ENCODE measurements at regions not wholly inside any gene's neighbourhood (a gene's known extent, or its start where the extent isn't known, plus 50 kb on each side); places are given as distances from the start of the nearest gene placed in this dataset.
"Not testable (repeated sequence)": the region's sequence is repeated elsewhere in the genome, so short reads cannot be mapped to it uniquely, and the experiment has no call there.

- peaks cover 33% of the 10 kb centered on the region for H3K36me3 ChIP-seq (ENCODE audit: control insufficient read depth, insufficient read depth, low read length)
- not testable (repeated sequence) for H3K27me3 ChIP-seq (ENCODE audit: control insufficient read depth, insufficient read depth, low read length); H3K4me1 ChIP-seq (ENCODE audit: control insufficient read depth, insufficient read depth, low read length); H3K9me3 ChIP-seq (ENCODE audit: control insufficient read depth, insufficient read depth, low read length); H3K9ac ChIP-seq (ENCODE audit: low read depth, low read length); H3K4me3 ChIP-seq (ENCODE audit: low read depth, low read length)
Observed at GRCh38 chr3:195669310-195669709, 51.5 kb upstream of the MUC20 start.

- not testable (repeated sequence) for H3K9me3 ChIP-seq (ENCODE audit: control insufficient read depth, insufficient read depth, low read length); H3K9ac ChIP-seq (ENCODE audit: low read depth, low read length); H3K27me3 ChIP-seq (ENCODE audit: control insufficient read depth, insufficient read depth, low read length); H3K4me3 ChIP-seq (ENCODE audit: low read depth, low read length); H3K4me1 ChIP-seq (ENCODE audit: control insufficient read depth, insufficient read depth, low read length)
- H3K36me3 ChIP-seq (ENCODE audit: control insufficient read depth, insufficient read depth, low read length): peaks cover 30% of the 10 kb centered on the region
Observed at GRCh38 chr3:195668131-195668766, 52.5 kb upstream of the MUC20 start.

GRCh38 chr3:195665311-195665710 is 55.5 kb upstream of the MUC20 start:
- not testable (repeated sequence) for H3K4me3 ChIP-seq (ENCODE audit: low read depth, low read length); H3K4me1 ChIP-seq (ENCODE audit: control insufficient read depth, insufficient read depth, low read length); H3K9me3 ChIP-seq (ENCODE audit: control insufficient read depth, insufficient read depth, low read length); H3K27me3 ChIP-seq (ENCODE audit: control insufficient read depth, insufficient read depth, low read length); H3K9ac ChIP-seq (ENCODE audit: low read depth, low read length)
- peaks cover 19% of the 10 kb centered on the region for H3K36me3 ChIP-seq (ENCODE audit: control insufficient read depth, insufficient read depth, low read length)

DNA sequence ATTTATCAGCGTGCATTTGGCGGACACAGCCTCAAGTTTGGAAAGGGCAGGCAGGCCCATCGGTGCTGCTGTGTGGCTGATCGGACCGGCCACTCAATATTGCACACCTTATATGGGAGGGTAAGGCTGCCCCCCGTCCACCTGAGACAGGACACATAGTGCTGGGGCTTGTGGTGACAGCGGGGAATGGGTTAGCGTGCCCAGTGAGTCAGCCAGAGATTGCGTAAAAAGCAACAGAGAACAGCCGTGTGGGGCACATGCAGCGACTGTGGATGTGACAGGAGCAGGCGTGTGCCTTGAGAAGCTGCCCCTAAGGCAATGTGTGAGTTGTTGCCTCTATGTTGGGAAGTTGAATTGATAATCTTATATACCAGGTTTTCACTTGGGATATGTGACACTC is 56.6 kb upstream of the MUC20 start:
- H3K27me3 ChIP-seq (ENCODE audit: control insufficient read depth, insufficient read depth, low read length); H3K9me3 ChIP-seq (ENCODE audit: control insufficient read depth, insufficient read depth, low read length); H3K4me1 ChIP-seq (ENCODE audit: control insufficient read depth, insufficient read depth, low read length); H3K4me3 ChIP-seq (ENCODE audit: low read depth, low read length); H3K9ac ChIP-seq (ENCODE audit: low read depth, low read length): not testable (repeated sequence)
- H3K36me3 ChIP-seq (ENCODE audit: control insufficient read depth, insufficient read depth, low read length): peaks cover 17% of the 10 kb centered on the region

GRCh38 chr3:195659136-195659533 is 61.6 kb upstream of the MUC20 start:
- H3K4me3 ChIP-seq (ENCODE audit: low read depth, low read length); H3K27me3 ChIP-seq (ENCODE audit: control insufficient read depth, insufficient read depth, low read length); H3K9ac ChIP-seq (ENCODE audit: low read depth, low read length); H3K4me1 ChIP-seq (ENCODE audit: control insufficient read depth, insufficient read depth, low read length); H3K36me3 ChIP-seq (ENCODE audit: control insufficient read depth, insufficient read depth, low read length); H3K9me3 ChIP-seq (ENCODE audit: control insufficient read depth, insufficient read depth, low read length): not testable (repeated sequence)

- not testable (repeated sequence) for H3K9ac ChIP-seq (ENCODE audit: low read depth, low read length); H3K4me1 ChIP-seq (ENCODE audit: control insufficient read depth, insufficient read depth, low read length); H3K27me3 ChIP-seq (ENCODE audit: control insufficient read depth, insufficient read depth, low read length); H3K36me3 ChIP-seq (ENCODE audit: control insufficient read depth, insufficient read depth, low read length); H3K9me3 ChIP-seq (ENCODE audit: control insufficient read depth, insufficient read depth, low read length)
- peak overlapping the region; percentile 39 for H3K4me3 ChIP-seq (ENCODE audit: low read depth, low read length)
Observed at GRCh38 chr3:195658381-195659135, 62.2 kb upstream of the MUC20 start.

- H3K27me3 ChIP-seq (ENCODE audit: control insufficient read depth, insufficient read depth, low read length); H3K36me3 ChIP-seq (ENCODE audit: control insufficient read depth, insufficient read depth, low read length); H3K9ac ChIP-seq (ENCODE audit: low read depth, low read length); H3K4me1 ChIP-seq (ENCODE audit: control insufficient read depth, insufficient read depth, low read length); H3K9me3 ChIP-seq (ENCODE audit: control insufficient read depth, insufficient read depth, low read length): not testable (repeated sequence)
- H3K4me3 ChIP-seq (ENCODE audit: low read depth, low read length): peak overlapping the region; percentile 61
Observed at GRCh38 chr3:195657475-195658372, 63.1 kb upstream of the MUC20 start.

DNA sequence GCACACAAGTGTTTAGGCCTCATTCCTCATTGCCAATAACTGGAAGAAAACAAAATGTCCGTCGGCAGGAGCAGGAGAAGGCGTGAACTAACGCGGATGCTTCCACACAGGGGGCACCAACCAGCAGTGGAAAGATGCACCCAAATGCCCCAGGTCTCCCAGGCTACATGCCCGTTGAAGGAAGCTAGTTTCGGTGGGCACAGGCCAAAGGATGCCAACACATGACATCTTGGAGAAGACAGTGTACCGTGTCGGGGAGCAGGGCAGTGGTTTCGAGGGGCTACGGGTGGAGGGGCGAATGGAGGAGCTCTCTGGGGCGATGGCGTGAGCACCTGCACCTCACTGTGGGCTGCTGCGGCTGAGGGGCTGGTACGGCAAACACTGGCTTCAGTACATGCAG is 64.7 kb upstream of the MUC20 start:
- not testable (repeated sequence) for H3K9me3 ChIP-seq (ENCODE audit: control insufficient read depth, insufficient read depth, low read length); H3K36me3 ChIP-seq (ENCODE audit: control insufficient read depth, insufficient read depth, low read length); H3K9ac ChIP-seq (ENCODE audit: low read depth, low read length); H3K4me3 ChIP-seq (ENCODE audit: low read depth, low read length); H3K27me3 ChIP-seq (ENCODE audit: control insufficient read depth, insufficient read depth, low read length); H3K4me1 ChIP-seq (ENCODE audit: control insufficient read depth, insufficient read depth, low read length)

GRCh38 chr3:195654746-195655145 is 66.0 kb upstream of the MUC20 start:
- not testable (repeated sequence) for H3K4me3 ChIP-seq (ENCODE audit: low read depth, low read length); H3K27me3 ChIP-seq (ENCODE audit: control insufficient read depth, insufficient read depth, low read length); H3K36me3 ChIP-seq (ENCODE audit: control insufficient read depth, insufficient read depth, low read length); H3K9ac ChIP-seq (ENCODE audit: low read depth, low read length); H3K4me1 ChIP-seq (ENCODE audit: control insufficient read depth, insufficient read depth, low read length); H3K9me3 ChIP-seq (ENCODE audit: control insufficient read depth, insufficient read depth, low read length)

GRCh38 chr3:195654138-195654537 is 66.6 kb upstream of the MUC20 start:
- H3K4me1 ChIP-seq (ENCODE audit: control insufficient read depth, insufficient read depth, low read length); H3K27me3 ChIP-seq (ENCODE audit: control insufficient read depth, insufficient read depth, low read length); H3K4me3 ChIP-seq (ENCODE audit: low read depth, low read length); H3K9me3 ChIP-seq (ENCODE audit: control insufficient read depth, insufficient read depth, low read length); H3K9ac ChIP-seq (ENCODE audit: low read depth, low read length); H3K36me3 ChIP-seq (ENCODE audit: control insufficient read depth, insufficient read depth, low read length): not testable (repeated sequence)

DNA sequence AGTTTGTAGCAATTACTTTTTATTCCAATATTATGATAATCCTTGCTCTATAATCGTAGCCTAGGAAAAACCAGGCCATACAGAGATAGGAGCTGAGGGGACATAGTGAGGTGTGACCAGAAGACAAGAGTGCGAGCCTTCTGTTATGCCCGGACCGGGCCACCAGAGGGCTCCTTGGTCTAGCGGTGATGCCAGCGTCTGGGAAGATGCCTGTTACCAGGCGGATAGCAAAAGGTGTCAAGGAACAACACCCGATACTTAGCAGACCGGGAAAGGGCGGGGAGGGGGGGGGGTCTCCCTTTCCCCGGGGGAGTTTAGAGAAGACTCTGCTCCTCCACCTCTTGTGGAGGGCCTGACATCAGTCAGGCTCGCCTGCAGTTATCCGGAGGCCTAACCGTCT is 67.1 kb upstream of the MUC20 start:
- not testable (repeated sequence) for H3K9me3 ChIP-seq (ENCODE audit: control insufficient read depth, insufficient read depth, low read length); H3K27me3 ChIP-seq (ENCODE audit: control insufficient read depth, insufficient read depth, low read length); H3K36me3 ChIP-seq (ENCODE audit: control insufficient read depth, insufficient read depth, low read length); H3K4me1 ChIP-seq (ENCODE audit: control insufficient read depth, insufficient read depth, low read length); H3K9ac ChIP-seq (ENCODE audit: low read depth, low read length); H3K4me3 ChIP-seq (ENCODE audit: low read depth, low read length)
